GM19023 (cell line): ENCODE measurements at regions not wholly inside any gene's neighbourhood (a gene's known extent, or its start where the extent isn't known, plus 50 kb on each side); places are given as distances from the start of the nearest gene placed in this dataset.
"Not testable (repeated sequence)": the region's sequence is repeated elsewhere in the genome, so short reads cannot be mapped to it uniquely, and the experiment has no call there.

ENCODE experiments used
- ATAC-seq: cut with Tn5 transposase; IDR thresholded peaks from one replicate; pipeline ENCODE4 v1.9.1; 2021; ENCODE audit warnings: mild to moderate bottlenecking, moderate library complexity; ENCODE audit not compliant: unreplicated experiment

DNA sequence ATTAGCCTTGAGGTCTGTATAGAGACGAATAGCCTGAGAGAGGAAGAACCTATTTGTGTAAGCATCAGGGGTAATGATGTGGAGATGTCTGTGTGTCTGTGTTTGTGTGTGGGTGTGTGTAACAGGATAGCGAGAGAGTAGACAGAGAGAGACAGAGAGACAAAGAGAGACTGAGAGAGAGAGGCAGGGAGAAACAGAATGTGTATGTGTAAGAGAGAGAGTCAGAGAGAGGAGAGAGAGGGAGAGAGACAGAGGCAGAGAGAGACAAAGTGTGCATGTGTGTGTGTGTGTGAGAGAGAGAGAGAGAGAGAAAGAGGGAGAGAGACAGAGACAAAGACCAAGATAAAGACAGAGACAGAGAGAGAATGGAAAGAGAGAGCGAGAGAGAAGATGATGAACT lies 396.1 kb downstream of the PAX1 start:
- no peak for ATAC-seq

DNA sequence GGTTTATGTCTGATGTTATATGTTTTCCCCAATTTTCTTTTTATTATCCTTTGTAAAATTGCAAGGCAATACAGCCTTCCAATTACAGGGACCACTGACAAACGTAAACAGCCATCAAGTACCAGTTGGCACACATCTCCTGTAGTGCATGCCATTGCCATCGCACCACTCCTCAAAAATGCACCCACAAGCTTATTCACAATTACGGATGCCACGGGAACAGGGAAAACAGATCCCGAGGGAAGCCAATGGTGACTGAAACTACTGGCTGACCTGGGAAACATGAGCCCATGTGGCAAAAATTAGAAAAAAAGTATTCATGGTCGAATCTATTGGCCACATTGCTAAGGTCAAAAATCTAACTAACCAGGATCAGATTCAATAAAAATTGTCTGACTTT lies 395.2 kb downstream of the PAX1 start:
- ATAC-seq: no peak

DNA sequence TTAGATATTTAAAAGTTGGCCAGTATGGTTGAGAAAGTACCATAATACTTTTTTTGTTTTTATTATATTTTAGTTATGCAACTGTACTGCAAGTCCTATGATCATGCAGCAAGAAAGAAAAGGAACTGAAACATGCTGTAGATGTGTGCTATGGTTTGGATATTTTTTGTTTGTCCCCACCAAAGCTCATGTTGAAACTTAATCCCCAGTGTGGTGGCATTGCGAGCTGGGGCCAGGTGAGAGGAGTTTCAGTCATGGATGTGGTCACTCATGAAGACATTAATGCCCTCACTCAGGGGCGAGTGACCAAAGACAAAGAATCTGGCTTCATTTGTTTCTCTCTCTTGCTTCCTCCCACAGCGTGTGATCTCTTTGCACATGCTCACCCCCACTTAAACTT lies 393.9 kb downstream of the PAX1 start:
- ATAC-seq: no peak

DNA sequence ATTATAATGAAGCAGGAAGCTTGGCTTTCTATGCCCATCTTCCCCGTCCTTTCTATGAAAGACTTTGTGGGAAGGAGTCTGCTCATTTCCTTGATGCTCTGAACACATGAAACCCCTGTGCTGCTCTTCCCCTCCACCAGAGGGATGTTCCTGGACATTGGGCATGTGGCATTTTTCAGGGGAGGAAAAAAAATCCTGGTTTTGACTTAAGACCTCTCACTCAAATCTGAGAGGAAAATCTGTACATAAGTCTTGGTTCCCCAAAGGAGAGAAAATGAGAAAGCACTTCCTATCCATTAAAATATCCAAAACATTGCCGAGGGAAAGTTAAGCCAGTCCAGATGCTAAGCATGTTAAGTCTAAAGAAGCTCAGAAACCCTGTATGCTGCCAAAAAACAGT lies 393.0 kb downstream of the PAX1 start:
- no peak for ATAC-seq

DNA sequence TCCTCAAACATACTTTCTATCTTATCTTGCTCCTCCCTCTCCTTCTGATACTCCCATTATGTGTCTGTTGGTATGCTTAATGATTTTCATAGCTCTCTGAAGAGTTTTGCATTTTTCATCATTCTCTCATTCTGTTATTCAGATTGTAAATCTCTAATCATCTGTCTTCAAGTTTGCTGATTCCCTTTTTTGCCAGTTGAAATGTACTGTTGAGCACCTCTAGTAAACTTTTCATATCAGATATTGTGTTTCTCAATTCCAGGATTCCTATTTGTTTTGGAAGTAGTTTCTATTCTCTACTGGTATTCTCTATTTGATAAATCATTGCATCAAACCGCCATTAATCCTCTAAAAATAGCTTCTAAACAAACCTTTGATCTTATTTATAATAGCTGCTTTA lies 387.7 kb downstream of the PAX1 start:
- ATAC-seq: no peak

GRCh38 chr20:22088882-22089281 lies 383.4 kb downstream of the PAX1 start:
- no peak for ATAC-seq

GRCh38 chr20:22080985-22081384 lies 375.5 kb downstream of the PAX1 start:
- no peak for ATAC-seq

- no peak for ATAC-seq
These were observed 369.2 kb downstream of the PAX1 start for GRCh38 chr20:22074635-22075034.

DNA sequence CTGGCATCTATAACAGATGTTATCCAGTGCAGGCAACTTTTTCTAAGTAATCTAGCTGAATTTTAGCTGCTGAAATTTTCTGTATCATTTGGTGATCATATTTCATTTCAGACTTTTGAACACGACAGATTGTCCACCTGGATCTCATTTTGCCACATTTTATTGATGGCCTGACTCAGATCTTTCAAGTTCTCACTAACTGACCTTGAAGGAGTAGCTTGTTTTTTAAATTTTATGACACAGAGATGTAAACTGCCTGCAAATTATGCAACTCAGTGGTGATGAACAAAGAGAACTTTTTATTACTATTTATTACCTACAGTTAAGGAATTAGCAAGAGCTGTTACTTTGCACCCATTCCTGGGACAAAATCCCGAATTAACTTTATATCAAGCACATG lies 366.4 kb downstream of the PAX1 start:
- ATAC-seq: no peak

- ATAC-seq: no peak
These were observed 365.2 kb downstream of the PAX1 start for GRCh38 chr20:22070610-22071058.

DNA sequence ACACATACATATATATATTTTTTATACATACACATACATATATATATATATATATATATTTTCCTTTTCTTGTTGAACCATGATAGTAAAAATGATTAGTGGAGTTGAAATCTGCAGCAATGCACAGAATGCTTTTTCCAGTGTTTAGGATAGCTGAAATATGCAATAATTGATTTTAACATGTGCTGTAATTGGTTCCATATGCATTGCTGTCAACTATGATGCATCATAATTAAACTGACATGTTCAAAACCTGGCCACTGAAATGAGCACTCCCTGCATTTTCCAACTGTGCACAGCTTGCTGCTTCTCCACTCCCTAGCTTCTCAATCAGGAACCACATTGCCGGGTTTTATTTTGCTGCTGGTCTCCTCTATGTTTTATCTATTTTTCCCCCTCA lies 358.3 kb downstream of the PAX1 start:
- no peak for ATAC-seq

- ATAC-seq: no peak
These were observed 357.4 kb downstream of the PAX1 start for GRCh38 chr20:22062874-22063273.

DNA sequence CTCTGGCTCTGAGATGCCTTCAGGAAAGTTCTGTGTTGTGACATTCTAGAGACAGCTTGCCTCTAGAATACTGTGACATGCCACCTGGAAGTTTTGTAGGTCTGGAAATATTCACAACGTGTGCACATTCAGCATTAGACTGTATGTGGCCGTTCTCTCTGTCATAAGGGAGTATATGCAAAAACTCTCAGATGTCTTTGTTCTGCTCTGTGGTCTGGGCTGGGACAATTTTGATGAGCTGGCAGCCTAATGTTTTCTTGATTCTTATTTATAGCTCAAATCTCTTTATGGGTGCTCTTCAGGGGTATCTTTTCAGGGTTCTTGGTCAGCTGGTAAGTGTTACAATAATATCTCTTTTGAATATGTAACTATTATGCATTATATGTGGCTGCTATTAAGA lies 355.1 kb downstream of the PAX1 start:
- ATAC-seq: no peak

DNA sequence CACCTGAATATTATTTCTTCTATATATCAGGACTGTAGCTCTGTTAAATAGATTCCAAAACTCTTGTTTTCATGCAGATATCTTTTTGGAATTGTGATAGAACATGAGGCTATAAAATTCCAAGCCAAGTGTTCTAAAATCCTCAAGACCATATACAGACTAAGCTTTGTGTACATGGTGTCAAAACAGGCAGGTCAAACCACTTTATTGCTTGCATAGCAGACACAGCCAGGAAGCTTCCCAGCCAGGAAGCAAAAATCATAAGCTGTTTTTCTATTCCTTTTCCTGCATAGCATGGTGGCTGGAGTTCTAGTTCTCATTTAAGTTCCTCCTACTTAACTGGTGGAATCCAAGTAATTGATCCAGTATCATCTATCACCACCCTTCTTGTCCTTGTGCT lies 353.3 kb downstream of the PAX1 start:
- no peak for ATAC-seq

DNA sequence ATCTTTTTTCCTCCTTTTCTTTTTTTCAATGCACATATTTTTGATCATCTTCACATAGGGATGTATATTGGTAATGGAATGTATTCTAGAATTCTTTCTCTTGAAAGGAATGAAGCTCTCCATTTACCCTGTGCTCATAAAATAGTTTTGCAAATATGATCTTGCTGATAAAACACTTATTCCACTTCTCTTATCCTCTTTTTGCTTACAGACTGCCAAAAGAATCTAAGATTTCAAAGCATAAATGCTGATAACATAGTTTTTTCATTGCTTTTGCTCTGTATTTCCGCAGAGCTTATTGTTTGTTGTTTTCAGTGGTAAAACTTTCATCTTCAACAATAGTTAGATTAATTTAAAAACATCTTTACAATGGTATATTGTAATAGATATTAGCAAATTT lies 350.5 kb downstream of the PAX1 start:
- ATAC-seq: no peak

- no peak for ATAC-seq
These were observed 346.7 kb downstream of the PAX1 start for GRCh38 chr20:22052025-22052650.

GRCh38 chr20:22045956-22046507 lies 340.6 kb downstream of the PAX1 start:
- not testable (repeated sequence) for ATAC-seq

GRCh38 chr20:22027423-22027822 lies 322.0 kb downstream of the PAX1 start:
- no peak for ATAC-seq

DNA sequence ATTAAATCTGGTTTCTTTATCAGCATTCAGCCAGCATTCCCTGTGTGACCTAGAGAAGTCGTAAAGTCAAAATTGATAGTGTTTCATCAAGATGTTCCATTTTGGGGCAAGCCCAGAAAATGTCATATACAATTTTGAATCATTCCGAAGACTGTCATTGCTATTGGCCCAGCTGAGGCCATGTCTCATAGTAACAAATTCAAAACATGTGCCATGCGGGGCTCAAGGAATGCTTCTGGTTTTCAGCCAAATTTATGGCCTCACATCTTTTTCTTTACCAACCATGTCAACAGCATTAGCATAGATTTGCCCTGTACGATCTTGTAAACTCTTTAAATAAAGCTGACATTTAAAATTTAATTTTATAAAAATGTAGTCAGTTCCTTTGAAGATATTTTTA lies 314.7 kb downstream of the PAX1 start:
- ATAC-seq: no peak

DNA sequence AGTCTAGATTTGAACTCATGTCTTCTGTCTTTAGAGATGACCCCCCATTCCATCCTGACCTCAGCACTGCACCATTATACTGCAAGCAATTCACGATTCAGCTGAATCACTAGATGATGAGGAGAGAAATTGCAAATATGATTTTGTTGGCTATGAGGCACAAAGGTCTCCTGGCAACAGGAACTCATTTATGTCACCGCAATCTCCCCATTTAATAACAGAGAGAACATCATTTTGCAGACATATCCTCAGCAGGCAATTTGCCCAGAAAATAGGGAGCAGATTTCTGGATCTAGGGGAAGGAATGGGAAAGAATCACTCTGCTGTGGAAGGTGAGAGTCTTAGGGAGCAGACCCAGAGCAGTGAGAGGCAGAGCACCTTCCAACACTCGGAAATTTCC lies 303.0 kb downstream of the PAX1 start:
- ATAC-seq: no peak

- no peak for ATAC-seq
These were observed 300.8 kb downstream of the PAX1 start for GRCh38 chr20:22006306-22006705.

- no peak for ATAC-seq
These were observed 300.1 kb downstream of the PAX1 start for GRCh38 chr20:22005535-22005934.

DNA sequence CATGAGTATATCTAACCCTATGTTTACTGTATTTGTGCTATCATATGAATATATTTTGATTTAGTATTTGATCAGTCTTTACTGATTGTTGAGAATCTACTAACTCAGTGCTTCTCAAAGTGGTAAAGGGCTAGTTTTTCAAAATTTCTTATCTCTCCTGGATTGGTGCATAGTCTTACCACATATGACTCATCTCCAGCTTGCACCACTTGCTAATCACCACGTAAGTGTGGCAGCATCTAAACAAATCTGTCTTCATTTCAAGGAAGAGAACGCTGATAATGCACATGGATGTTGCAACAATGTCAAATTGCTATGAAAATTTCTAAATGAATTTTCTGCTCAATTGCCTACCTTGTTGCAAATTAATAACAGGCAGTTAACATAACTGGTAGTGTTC lies 299.5 kb downstream of the PAX1 start:
- ATAC-seq: no peak
